WTC11 (cell line): ENCODE measurements at regions not wholly inside any gene's neighbourhood (a gene's known extent, or its start where the extent isn't known, plus 50 kb on each side); places are given as distances from the start of the nearest gene placed in this dataset.

ENCODE experiments used
- ATAC-seq: fragments of 200-7000 bp; cut with Tn5 transposase; 2 replicates; pipeline ENCODE4 v1.10.0; 2021; ENCODE audit warnings: mild to moderate bottlenecking, moderate library complexity
- CTCF ChIA-PET: fragments of 300-600 bp; sonication (Branson Sonifier 250); formaldehyde crosslinking; loops from one replicate; lab custom pipeline; 2021; ENCODE audit warnings: antibody characterized with exemption; lab: Charles Lee
- POLR2A ChIA-PET: fragments of 350-600 bp; sonication (Branson Sonifier 250); formaldehyde crosslinking; loops from one replicate; lab custom pipeline; 2021; ENCODE audit warnings: antibody characterized with exemption; lab: Charles Lee
- DNase-seq: peaks from one replicate; pipeline ENCODE4 v3.0.0; 2021; ENCODE audit warnings: low spot score
- H3K27ac Mint-ChIP-seq: 2 replicates; pipeline ENCODE4 v1.8.0; 2021; ENCODE audit warnings: mixed read lengths
- H3K27me3 Mint-ChIP-seq: 2 replicates; pipeline ENCODE4 v1.8.0; 2021; ENCODE audit warnings: low read depth, mild to moderate bottlenecking, moderate library complexity, mixed read lengths
- H3K36me3 Mint-ChIP-seq: 2 replicates; pipeline ENCODE4 v1.8.0; 2021; ENCODE audit warnings: mixed read lengths
- H3K4me1 Mint-ChIP-seq: 2 replicates; pipeline ENCODE4 v1.8.0; 2022; ENCODE audit warnings: mixed read lengths
- H3K4me3 Mint-ChIP-seq: 2 replicates; pipeline ENCODE4 v1.8.0; 2021; ENCODE audit warnings: mild to moderate bottlenecking, moderate library complexity, mixed read lengths
- H3K9me3 Mint-ChIP-seq: 2 replicates; pipeline ENCODE4 v1.8.0; 2021; ENCODE audit warnings: mixed read lengths
- ATF1 ChIP-seq: sonication (generic); formaldehyde crosslinking; IDR thresholded peaks from 2 replicates; pipeline ENCODE4 v1.8.1; 2023; ENCODE audit warnings: mild to moderate bottlenecking, moderate library complexity, missing genetic modification reagents
- ATF2 ChIP-seq: sonication (generic); formaldehyde crosslinking; IDR thresholded peaks from 2 replicates; pipeline ENCODE4 v1.8.1; 2022; ENCODE audit warnings: low read depth, missing genetic modification reagents, borderline replicate concordance
- CREM ChIP-seq: sonication (generic); formaldehyde crosslinking; IDR thresholded peaks from 2 replicates; pipeline ENCODE4 v1.8.1; 2022; ENCODE audit warnings: mild to moderate bottlenecking, missing genetic modification reagents, moderate library complexity
- E2F5 ChIP-seq: sonication (generic); formaldehyde crosslinking; IDR thresholded peaks from 2 replicates; pipeline ENCODE4 v1.8.1; 2022; ENCODE audit warnings: mild to moderate bottlenecking, moderate library complexity, missing genetic modification reagents
- FOXP1 ChIP-seq: sonication (generic); formaldehyde crosslinking; IDR thresholded peaks from 2 replicates; pipeline ENCODE4 v1.8.0; 2022; ENCODE audit warnings: missing genetic modification reagents, mild to moderate bottlenecking, moderate library complexity, borderline replicate concordance
- HMGXB4 ChIP-seq: sonication (generic); formaldehyde crosslinking; IDR thresholded peaks from 2 replicates; pipeline ENCODE4 v1.8.1; 2023; ENCODE audit warnings: mild to moderate bottlenecking, moderate library complexity, missing genetic modification reagents
- IRF2 ChIP-seq: sonication (generic); formaldehyde crosslinking; IDR thresholded peaks from 2 replicates; pipeline ENCODE4 v1.8.0; 2022; ENCODE audit warnings: low read depth, missing genetic modification reagents, borderline replicate concordance
- JUN ChIP-seq: sonication (generic); formaldehyde crosslinking; IDR thresholded peaks from 2 replicates; pipeline ENCODE4 v1.8.0; 2023; ENCODE audit warnings: mild to moderate bottlenecking, missing genetic modification reagents
- MYBL2 ChIP-seq: sonication (generic); formaldehyde crosslinking; IDR thresholded peaks from 2 replicates; pipeline ENCODE4 v1.8.1; 2023; ENCODE audit warnings: mild to moderate bottlenecking, moderate library complexity, missing genetic modification reagents
- RELA ChIP-seq: sonication (generic); formaldehyde crosslinking; IDR thresholded peaks from 2 replicates; pipeline ENCODE4 v1.8.1; 2022; ENCODE audit warnings: missing genetic modification reagents, mild to moderate bottlenecking, borderline replicate concordance
- SP1 ChIP-seq: sonication (generic); formaldehyde crosslinking; conservative IDR thresholded peaks from 2 replicates; pipeline ENCODE4 v1.8.1; 2022; ENCODE audit warnings: missing genetic modification reagents
- TEAD1 ChIP-seq: sonication (generic); formaldehyde crosslinking; IDR thresholded peaks from 2 replicates; pipeline ENCODE4 v1.8.0; 2022; ENCODE audit warnings: mild to moderate bottlenecking, missing genetic modification reagents
- TEAD4 ChIP-seq: sonication (generic); formaldehyde crosslinking; IDR thresholded peaks from 2 replicates; pipeline ENCODE4 v1.8.0; 2022; ENCODE audit warnings: mild to moderate bottlenecking, missing genetic modification reagents
- USF1 ChIP-seq: sonication (generic); formaldehyde crosslinking; IDR thresholded peaks from 2 replicates; pipeline ENCODE4 v1.8.0; 2022; ENCODE audit warnings: mild to moderate bottlenecking, missing genetic modification reagents
- ZBTB21 ChIP-seq: sonication (generic); formaldehyde crosslinking; IDR thresholded peaks from 2 replicates; pipeline ENCODE4 v1.8.1; 2023; ENCODE audit warnings: mild to moderate bottlenecking, missing genetic modification reagents, borderline replicate concordance
- ZMAT4 ChIP-seq: fragments of 250-450 bp; sonication (Bioruptor Pico); IDR thresholded peaks from 2 replicates; pipeline ENCODE4 v1.9.0; 2021; ENCODE audit warnings: mild to moderate bottlenecking
- ZNF219 ChIP-seq: sonication (generic); formaldehyde crosslinking; IDR thresholded peaks from 2 replicates; pipeline ENCODE4 v1.8.0; 2023; ENCODE audit warnings: missing genetic modification reagents, mild to moderate bottlenecking, borderline replicate concordance
- ZNF416 ChIP-seq: fragments of 250-450 bp; sonication (Bioruptor Pico); IDR thresholded peaks from 2 replicates; pipeline ENCODE4 v1.9.0; 2021; ENCODE audit warnings: mild to moderate bottlenecking, inconsistent platforms
- ZSCAN18 ChIP-seq: fragments of 250-450 bp; sonication (Bioruptor Pico); IDR thresholded peaks from 2 replicates; pipeline ENCODE4 v2.1.2; 2022; ENCODE audit warnings: mild to moderate bottlenecking, moderate library complexity

- Mint-ChIP-seq H3K4me1 (peaks cover 4% of the 10 kb centered on the region), H3K9me3 (no peaks in the 10 kb centered on the region), H3K27ac (no peak overlapping the region), H3K36me3 (no peaks in the 10 kb centered on the region), H3K4me3 (no peak overlapping the region), H3K27me3 (no peaks in the 10 kb centered on the region)
- ChIA-PET CTCF (no interaction called here), POLR2A (no interaction called here)
- no peak for ATAC-seq
- TF ChIP-seq JUN (no peak), ZNF219 (CRISPR knock-in tag) (no peak), ATF2 (CRISPR knock-in tag) (no peak), ZNF416 (no peak), RELA (CRISPR knock-in tag) (no peak), TEAD1 (CRISPR knock-in tag) (no peak), IRF2 (no peak), ATF1 (CRISPR knock-in tag) (no peak)
- no peak for DNase-seq
These were observed 94.6 kb upstream of the FAM180A start for GRCh38 chr7:135843214-135843613.

- ATAC-seq (no peak), DNase-seq (no peak)
- ChIA-PET POLR2A (no interaction called here), CTCF (no interaction called here)
- no peaks in the 10 kb centered on the region for H3K36me3 Mint-ChIP-seq
- H3K27ac Mint-ChIP-seq = no peak overlapping the region
- no peaks in the 10 kb centered on the region for H3K27me3 Mint-ChIP-seq
- TF ChIP-seq CREM (CRISPR knock-in tag) (no peak), ZBTB21 (CRISPR knock-in tag) (no peak), FOXP1 (CRISPR knock-in tag) (no peak)
- H3K4me3 Mint-ChIP-seq = no peak overlapping the region
- no peaks in the 10 kb centered on the region for H3K9me3 Mint-ChIP-seq
- H3K4me1 Mint-ChIP-seq = peaks cover 4% of the 10 kb centered on the region
These were observed 94.0 kb upstream of the FAM180A start for GRCh38 chr7:135842446-135843179.

GRCh38 chr7:135840591-135840990 lies 92.0 kb upstream of the FAM180A start:
- DNase-seq = no peak
- Mint-ChIP-seq H3K27me3 (no peaks in the 10 kb centered on the region), H3K4me1 (peaks cover 4% of the 10 kb centered on the region), H3K27ac (no peak overlapping the region), H3K9me3 (no peaks in the 10 kb centered on the region), H3K36me3 (no peaks in the 10 kb centered on the region), H3K4me3 (no peak overlapping the region)
- ChIA-PET CTCF (no interaction called here), POLR2A (no interaction called here)
- ATAC-seq = no peak
- TF ChIP-seq SP1 = no peak

- Mint-ChIP-seq H3K36me3 (no peaks in the 10 kb centered on the region), H3K9me3 (no peaks in the 10 kb centered on the region), H3K27me3 (no peaks in the 10 kb centered on the region), H3K4me3 (no peak overlapping the region), H3K4me1 (peaks cover 15% of the 10 kb centered on the region), H3K27ac (no peak overlapping the region)
- ChIA-PET POLR2A (no interaction called here), CTCF (no interaction called here)
- ATAC-seq (no peak), DNase-seq (no peak)
- TF ChIP-seq MYBL2 (no peak), ZMAT4 (CRISPR knock-in tag) (no peak), FOXP1 (CRISPR knock-in tag) (no peak), ZSCAN18 (CRISPR knock-in tag) (no peak), USF1 (CRISPR knock-in tag) (no peak), E2F5 (CRISPR knock-in tag) (no peak), TEAD4 (CRISPR knock-in tag) (no peak), HMGXB4 (CRISPR knock-in tag) (no peak)
These were observed 89.1 kb upstream of the FAM180A start for GRCh38 chr7:135837675-135838074.
